NCI-H146 treated with DMSO at 0.1 percent for 48 hours (cell line): ENCODE measurements at regions not wholly inside any gene's neighbourhood (a gene's known extent, or its start where the extent isn't known, plus 50 kb on each side); places are given as distances from the start of the nearest gene placed in this dataset.

Source experiments
- DNase-seq: peaks from one replicate; lab custom pipeline; 2025; ENCODE audit not compliant: unreplicated experiment; lab: John Stamatoyannopoulos, UW

- DNase-seq = no peak
Observed at GRCh38 chr9:118561051-118561450, 808.2 kb downstream of the BRINP1 start.

GRCh38 chr9:118563677-118564076 is 805.6 kb downstream of the BRINP1 start:
- no peak for DNase-seq

GRCh38 chr9:118567861-118568260 is 801.4 kb downstream of the BRINP1 start:
- no peak for DNase-seq

- no peak for DNase-seq
Observed at GRCh38 chr9:118568704-118569103, 800.5 kb downstream of the BRINP1 start.

- DNase-seq = no peak
Observed at GRCh38 chr9:118569148-118569547, 800.1 kb downstream of the BRINP1 start.

GRCh38 chr9:118570066-118570465 is 799.2 kb downstream of the BRINP1 start:
- no peak for DNase-seq

GRCh38 chr9:118575341-118576070 is 793.7 kb downstream of the BRINP1 start:
- DNase-seq = no peak

GRCh38 chr9:118577121-118577520 is 792.1 kb downstream of the BRINP1 start:
- DNase-seq = no peak

GRCh38 chr9:118578467-118578866 is 790.8 kb downstream of the BRINP1 start:
- no peak for DNase-seq

- DNase-seq = no peak
Observed at GRCh38 chr9:118583414-118583813, 785.8 kb downstream of the BRINP1 start.

- no peak for DNase-seq
Observed at GRCh38 chr9:118586978-118587377, 782.3 kb downstream of the BRINP1 start.

GRCh38 chr9:118594428-118594827 is 774.8 kb downstream of the BRINP1 start:
- DNase-seq = no peak

- no peak for DNase-seq
Observed at GRCh38 chr9:118595719-118596305, 773.4 kb downstream of the BRINP1 start.

GRCh38 chr9:118596374-118597015 is 772.7 kb downstream of the BRINP1 start:
- no peak for DNase-seq

- no peak for DNase-seq
Observed at GRCh38 chr9:118606668-118607067, 762.6 kb downstream of the BRINP1 start.

- no peak for DNase-seq
Observed at GRCh38 chr9:118609355-118610044, 759.7 kb downstream of the BRINP1 start.

- no peak for DNase-seq
Observed at GRCh38 chr9:118612201-118612600, 757.0 kb downstream of the BRINP1 start.

GRCh38 chr9:118613996-118614395 is 755.2 kb downstream of the BRINP1 start:
- DNase-seq = no peak

- no peak for DNase-seq
Observed at GRCh38 chr9:118618084-118618483, 751.2 kb downstream of the BRINP1 start.

GRCh38 chr9:118618849-118619248 is 750.4 kb downstream of the BRINP1 start:
- DNase-seq = no peak

- DNase-seq = no peak
Observed at GRCh38 chr9:118624608-118625007, 744.6 kb downstream of the BRINP1 start.

- DNase-seq = no peak
Observed at GRCh38 chr9:118630079-118630478, 739.2 kb downstream of the BRINP1 start.
